ENCODE measurements at regions not wholly inside any gene's neighbourhood (a gene's known extent, or its start where the extent isn't known, plus 50 kb on each side); places are given as distances from the start of the nearest gene placed in this dataset.

GRCh38 chr2:23015651-23016200 lies 369.3 kb upstream of the KLHL29 start:
- TF ChIP-seq POLR2AphosphoS5 (IDR thresholded peaks at IDR 0.05; ENCODE audit: borderline replicate concordance, low read depth, low read length) (no peak), EZH2 (IDR thresholded peaks at IDR 0.05) (no peak), FOXP2 (optimal IDR thresholded peaks at IDR 0.05; ENCODE audit: control extremely low read depth, extremely low read length, insufficient read depth) (no peak)

All from SK-N-MC (cell line).